LNCAP (cell line): ENCODE measurements at regions not wholly inside any gene's neighbourhood (a gene's known extent, or its start where the extent isn't known, plus 50 kb on each side); places are given as distances from the start of the nearest gene placed in this dataset.

ENCODE experiments used
- CTCF ChIP-seq: fragments of 450-650 bp; IDR thresholded peaks from 2 replicates; pipeline ENCODE4 v1.5.1; 2017; ENCODE audit warnings: mild to moderate bottlenecking

GRCh38 chr11:33410086-33410765, 153.0 kb downstream of the HIPK3 start:
- TF ChIP-seq CTCF = no peak
